ENCODE measurements at regions not wholly inside any gene's neighbourhood (a gene's known extent, or its start where the extent isn't known, plus 50 kb on each side); places are given as distances from the start of the nearest gene placed in this dataset.
"Not testable (repeated sequence)": the region's sequence is repeated elsewhere in the genome, so short reads cannot be mapped to it uniquely, and the experiment has no call there.

DNA sequence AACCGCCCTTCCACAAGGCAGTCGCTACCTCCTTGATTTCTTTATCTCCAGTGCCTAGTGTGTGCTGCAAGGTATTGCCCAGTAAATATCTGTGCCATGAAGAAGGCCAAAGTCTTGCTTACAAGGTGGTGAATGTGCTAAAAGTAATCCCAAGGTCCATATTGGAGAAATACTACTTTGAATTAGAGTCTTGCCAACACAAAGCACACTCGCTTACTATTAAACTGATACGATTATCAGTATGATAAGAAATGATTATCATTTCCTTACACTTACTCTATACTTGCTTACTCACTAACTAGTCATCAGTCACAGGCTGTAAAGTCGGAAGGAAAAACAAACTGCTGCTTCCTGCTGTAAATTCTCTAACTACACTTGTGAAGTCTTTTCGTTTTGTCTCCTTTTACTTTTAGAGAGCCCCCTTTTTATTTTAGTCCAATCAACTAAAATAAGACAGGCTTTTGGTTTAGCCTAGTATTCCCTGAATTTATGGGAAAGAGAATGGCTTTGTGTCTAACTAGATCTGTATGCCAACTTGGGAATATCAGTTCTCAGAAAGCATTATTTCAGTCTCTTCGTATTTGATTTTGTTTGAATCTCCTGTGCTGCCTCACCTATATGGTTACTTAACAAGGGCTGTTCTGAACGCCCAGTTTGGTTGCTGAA is 107.1 kb upstream of the TSC22D2 start:
- peak; percentile 62 for DNase-seq (ENCODE audit: low read depth)

DNA sequence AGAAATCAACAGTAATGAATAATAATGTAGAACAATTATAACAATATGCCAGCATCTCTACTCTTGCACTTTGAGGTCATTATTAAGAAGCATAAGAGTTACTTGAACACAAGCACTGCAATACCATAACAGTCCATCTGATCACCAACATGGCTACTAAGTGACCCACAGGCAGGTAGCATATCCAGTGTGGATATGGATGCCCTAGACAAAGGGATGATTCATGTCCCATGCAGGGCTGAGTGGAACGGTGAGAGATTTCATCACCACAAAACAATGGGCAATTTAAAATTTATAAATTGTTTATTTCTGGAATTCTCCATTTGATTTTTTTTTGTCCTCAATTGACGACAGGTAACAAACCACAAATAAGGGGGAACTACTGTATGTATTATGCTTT is 107.7 kb upstream of the TSC22D2 start:
- DNase-seq (ENCODE audit: low read depth): no peak

DNA sequence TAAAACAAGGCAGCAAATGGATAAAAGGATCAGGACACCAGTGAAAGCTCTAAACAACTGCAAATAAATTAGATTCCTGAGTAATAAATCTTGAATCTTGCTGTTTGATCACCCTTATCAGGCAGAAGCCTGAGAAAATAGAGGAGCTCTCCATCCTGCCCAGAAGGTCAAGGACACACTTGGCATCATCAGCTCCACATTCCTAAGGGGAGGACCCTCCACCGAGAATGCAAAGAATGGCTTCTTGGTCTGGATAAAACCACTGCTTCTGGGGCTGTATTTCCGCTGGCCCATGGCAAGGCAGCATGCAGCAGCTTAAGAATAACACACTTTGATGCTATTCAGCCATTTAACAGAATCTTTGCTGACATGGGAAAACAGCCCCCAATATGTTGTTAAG is 108.9 kb upstream of the TSC22D2 start:
- DNase-seq (ENCODE audit: low read depth): peak; percentile 39

DNA sequence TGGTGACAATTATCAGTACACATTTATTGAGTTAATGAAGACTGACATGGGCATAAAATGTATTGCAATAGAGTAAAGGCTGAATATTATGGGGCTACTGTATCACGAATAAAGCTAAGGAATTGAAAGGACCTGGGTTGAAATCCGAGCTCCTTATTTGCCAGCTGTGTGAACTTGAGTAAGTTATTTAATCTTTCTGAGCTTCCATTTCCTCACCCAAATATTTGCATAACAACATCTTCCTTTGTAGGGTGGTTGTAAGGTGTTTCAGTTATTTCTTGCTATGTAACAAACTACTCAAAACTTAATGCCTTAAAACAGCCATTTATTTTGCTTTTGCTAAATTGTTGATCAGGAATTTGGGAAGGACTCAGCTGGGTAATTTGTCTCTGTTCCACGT is 111.1 kb upstream of the TSC22D2 start:
- no peak for DNase-seq (ENCODE audit: low read depth)

DNA sequence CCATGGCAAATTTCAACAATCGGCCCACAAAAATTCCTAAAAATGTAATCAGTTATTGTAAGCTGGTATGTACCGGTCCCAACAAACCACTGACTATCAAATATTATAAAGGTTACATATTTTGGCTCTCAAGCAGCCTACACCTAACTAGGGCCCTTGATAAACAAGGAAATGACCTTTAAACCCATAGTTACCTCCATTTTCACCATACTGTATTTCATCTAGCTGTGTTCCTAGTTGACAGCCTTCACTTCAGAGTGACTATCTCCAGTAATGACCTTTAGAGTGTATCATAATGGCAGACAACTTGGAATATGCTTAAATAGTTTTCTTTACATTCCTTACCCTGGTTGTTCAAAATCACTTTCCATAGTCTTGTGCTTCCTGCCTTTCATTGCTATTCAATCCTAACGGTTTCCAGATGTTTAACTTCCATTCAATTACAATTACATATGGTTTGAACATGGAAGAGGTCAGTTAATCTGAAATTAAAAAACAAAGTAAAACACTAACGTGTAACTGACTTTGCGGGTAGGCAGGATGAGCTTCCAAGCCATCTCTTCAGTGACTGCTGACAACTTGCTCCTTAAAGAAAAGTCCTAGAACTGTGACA is 111.9 kb upstream of the TSC22D2 start:
- peak; percentile 38 for DNase-seq (ENCODE audit: low read depth)

DNA sequence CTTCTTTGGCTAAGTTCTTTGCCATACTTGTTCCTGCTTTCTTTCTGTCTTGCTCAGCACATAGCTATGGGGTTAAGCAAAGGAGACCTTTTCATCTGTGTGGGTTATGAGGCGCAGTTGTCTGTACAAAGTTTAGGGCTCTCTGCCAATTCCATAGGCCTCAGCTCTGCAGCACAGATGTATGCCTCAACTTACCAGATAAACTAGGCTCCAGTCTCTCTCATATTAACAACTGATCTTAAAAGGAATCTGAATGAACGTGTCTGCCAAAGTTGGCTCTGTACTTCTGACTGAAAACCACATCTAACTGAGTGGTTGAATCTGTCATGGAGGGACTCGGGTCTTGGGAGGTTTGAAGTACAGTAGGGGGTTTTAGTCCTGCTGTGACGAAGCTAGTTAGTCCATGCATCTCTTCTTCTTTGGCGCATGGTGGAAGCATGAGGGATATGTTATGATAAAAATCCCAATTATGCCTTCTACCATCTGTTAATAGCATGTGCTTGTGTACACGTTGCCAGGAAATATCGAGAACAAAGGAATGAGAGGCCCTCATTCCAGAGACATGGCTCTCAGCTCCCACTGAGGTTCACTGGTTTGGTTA is 114.6 kb upstream of the TSC22D2 start:
- DNase-seq (ENCODE audit: low read depth): peak; percentile 94

DNA sequence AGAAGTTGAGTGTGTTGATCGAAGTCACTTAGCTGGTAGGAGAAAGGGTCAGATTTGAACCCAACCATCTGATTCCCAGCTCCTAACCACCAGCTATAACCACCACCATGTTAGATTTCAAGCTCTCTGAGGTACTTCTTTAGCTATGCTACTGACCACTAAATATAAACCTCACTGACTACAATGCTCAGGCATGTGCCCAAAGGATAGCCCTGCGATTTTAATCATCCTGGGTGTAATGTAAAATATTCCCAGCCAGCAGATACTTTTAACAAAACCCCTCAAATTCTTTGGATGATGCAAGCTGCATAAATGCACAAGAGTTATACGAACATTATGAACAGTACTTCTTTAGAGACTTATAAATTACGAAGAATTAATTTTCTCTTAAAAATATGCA is 115.2 kb upstream of the TSC22D2 start:
- DNase-seq (ENCODE audit: low read depth): peak; percentile 95

DNA sequence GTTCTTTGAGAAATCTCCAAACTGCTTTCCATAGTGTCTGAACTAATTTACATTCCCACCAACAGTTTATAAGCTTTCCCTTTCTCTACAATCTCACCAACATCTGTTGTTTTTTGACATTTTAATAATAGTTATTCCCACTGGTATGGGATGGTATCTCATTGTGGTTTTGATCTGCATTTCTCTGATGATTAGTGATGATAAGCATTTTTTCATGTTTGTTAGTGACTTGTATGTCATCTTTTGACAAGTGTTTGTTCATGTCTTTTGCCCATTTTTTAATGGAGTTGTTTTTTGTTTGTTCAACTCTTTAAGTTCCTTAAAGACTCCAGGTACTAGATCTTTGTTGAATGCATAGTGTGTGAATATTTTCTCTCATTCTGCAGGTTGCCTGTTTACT is 116.6 kb upstream of the TSC22D2 start:
- peak; percentile 48 for DNase-seq (ENCODE audit: low read depth)

DNA sequence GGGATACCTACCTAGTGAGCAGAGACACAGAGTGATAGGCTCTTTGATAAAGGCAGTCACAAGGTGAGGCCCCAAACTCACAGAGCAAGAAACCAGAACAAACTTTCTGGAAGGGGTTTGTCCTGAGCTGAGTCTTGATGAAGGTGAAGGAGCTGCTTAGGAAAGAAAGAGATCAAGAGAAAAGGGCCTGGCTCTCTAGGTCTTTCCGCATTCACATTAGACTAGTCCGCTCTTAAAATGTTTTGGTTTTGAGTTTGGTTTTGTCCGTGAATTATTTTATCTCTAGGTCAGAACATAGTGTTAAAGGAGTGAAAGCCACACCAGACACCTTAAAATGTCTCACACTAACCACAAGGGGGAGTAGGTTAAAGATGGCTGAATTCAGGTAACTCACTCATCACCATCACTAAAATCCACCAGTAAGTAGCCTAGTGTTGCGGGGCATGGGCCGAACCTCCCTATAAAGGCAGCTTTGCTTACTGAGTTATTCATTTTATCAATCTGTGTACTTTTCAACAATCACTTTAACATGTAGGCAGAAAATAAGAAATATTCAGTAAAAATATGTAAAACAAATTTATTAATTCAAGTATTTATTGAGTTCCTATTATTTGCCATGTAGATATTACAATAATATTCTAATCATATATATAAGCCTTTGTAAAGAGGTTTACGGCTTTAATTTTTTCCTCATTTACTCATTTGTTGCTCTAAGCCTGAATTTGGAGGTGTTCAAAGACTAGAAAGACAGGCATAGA is 121.5 kb upstream of the TSC22D2 start:
- peak; percentile 55 for DNase-seq (ENCODE audit: low read depth)

DNA sequence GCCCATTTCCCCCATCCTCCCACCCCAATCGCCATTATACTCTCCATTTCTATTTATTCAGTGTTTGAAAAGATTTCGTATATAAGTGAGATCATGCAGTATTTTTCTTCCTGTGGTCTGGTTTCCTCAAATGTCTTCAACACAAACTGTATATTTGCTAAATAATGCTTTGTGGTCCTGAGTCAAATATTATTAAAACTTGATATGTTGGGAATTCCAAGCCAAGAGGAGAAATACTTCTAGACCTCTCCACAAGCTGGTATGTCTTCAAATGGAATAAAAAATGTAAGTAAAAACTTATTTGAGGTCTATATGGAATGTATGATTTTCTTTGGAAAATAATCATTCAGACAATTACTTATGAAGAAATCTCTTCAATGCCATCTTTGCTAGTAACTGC is 122.5 kb upstream of the TSC22D2 start:
- DNase-seq (ENCODE audit: low read depth): no peak

DNA sequence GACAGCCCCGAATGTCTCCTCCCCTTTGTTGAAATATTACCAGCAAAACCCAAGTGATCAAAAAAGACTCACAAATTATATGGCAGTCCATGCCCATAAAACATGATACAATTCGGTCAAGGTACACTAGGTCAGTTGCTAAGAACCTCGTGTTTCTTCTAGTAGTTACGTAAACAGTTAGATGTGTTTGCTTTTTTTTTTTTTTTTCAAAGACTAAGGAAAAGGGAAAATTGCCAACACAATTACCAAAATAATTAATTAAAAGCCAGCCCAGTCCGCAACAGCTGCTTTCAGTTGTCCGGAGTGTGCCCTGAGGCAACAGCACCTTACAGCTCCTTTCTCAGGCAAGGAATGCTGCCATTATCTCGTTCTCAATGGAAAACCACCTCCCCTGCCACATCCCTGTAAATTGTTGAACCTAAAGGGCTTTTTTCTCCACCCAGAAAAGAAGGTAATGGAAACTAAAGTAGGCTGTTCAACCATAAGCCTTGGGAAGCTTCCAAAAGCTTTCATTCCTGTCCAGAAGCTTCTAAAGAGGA is 129.2 kb upstream of the TSC22D2 start:
- peak; percentile 35 for DNase-seq (ENCODE audit: low read depth)

DNA sequence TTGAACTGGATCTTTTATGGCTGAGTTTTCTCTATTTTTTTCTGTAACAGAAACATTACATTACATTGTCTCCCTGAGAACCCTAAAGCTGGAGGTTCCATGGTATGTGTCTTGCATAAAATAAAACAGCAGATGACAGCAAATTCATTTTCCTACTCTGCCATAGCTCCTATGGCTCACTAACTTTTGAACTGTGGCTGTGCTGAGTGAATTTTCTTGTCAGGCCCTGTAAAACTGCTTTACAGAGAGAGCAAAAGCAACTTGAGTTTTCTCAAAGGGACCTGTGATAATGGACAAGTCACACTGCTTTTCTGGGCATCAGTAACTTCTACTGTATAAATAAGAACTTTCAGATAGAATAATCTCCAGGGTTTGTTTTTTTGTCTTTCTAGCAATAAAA is 129.9 kb upstream of the TSC22D2 start:
- DNase-seq (ENCODE audit: low read depth): no peak

DNA sequence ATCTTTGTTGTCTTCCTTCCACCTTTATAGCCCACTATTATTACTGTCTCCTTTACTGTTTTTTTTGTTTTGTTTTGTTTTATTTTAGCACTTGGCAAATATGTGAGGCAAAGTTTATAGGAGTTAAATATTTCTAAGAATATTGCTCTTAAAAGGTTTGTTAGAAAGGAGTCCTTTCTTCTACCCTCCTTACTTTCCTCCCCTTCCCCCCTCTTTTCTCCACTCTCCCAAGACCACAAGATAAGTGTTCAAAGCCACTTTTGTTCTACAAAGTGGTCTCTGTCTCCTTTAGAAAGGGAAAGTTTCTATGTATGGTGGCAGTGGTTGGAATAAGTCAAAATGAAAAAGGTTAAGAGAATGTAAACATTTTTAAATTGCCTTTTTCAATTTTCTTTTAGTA is 130.7 kb upstream of the TSC22D2 start:
- DNase-seq (ENCODE audit: low read depth): no peak

DNA sequence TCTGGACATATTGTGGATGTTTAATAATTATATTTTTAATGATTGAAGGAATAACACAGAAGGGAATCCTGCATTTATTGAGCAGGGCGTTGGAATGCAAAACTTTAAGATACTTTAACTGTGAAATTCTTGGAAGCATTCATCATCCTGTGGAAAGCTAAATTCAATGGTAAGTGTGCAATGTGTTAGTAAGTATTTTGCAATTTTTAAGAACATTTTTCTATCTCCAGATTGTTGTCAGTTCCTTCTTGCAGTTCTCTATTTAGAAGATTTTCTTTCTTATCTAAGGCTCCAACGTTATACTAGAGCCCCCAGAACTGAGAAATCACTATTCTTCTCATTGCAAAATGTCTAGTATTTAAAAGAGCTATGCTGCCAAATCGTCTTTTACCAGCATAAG is 132.2 kb upstream of the TSC22D2 start:
- DNase-seq (ENCODE audit: low read depth): peak; percentile 68

DNA sequence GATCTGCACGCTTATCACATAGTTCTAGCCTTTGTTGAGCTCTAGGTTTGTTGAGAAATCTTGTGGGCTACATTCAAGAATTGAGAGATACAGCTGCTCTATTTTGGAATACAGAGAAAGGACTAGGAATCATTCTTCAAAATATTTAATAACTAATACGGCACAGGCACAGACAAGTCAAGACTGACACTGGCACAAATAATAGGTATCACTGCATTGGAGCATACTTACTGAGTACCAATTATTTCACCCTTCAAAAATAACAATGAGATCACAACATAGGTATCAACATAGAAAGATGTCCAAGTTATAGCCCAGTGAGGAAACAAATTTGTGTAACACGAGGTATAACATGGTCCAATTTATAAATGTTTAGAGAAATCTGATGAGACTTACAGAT is 133.7 kb upstream of the TSC22D2 start:
- no peak for DNase-seq (ENCODE audit: low read depth)

DNA sequence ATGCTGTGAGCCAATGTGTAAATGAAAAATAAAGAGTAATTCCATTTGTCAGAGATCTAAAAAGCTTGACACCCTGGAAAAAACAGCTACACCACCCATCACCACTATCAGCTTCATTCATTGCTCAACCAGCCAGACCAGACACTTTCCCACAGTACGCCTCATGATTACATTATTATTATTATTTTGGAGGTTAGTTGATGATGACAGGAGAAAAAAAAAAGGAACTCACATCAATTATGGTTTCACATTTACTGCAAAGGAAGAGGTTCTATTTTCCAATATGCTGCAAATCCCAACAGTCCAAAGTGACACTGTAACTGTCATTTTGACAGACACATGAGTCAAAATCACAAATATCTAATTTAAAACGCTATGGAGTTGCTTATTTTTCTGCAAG is 134.7 kb upstream of the TSC22D2 start:
- no peak for DNase-seq (ENCODE audit: low read depth)

DNA sequence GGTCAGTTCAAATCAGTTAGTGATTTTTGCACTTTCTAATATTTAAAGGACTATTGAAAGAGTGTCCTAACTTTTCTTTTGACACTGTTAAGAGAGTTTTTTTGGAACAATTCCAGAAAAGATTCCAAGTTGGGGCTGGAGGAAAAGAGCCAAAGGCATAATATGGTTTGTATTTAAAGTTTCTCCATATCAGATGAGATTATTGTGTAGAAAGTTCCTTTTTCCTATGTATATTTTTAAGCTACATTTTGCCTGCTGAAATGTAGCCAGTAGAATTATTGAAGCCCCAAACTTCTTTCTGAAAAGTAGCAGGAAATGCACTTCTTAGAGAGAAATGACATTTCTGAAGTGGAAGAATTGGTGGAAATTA is 136.5 kb upstream of the TSC22D2 start:
- no peak for DNase-seq (ENCODE audit: low read depth)

DNA sequence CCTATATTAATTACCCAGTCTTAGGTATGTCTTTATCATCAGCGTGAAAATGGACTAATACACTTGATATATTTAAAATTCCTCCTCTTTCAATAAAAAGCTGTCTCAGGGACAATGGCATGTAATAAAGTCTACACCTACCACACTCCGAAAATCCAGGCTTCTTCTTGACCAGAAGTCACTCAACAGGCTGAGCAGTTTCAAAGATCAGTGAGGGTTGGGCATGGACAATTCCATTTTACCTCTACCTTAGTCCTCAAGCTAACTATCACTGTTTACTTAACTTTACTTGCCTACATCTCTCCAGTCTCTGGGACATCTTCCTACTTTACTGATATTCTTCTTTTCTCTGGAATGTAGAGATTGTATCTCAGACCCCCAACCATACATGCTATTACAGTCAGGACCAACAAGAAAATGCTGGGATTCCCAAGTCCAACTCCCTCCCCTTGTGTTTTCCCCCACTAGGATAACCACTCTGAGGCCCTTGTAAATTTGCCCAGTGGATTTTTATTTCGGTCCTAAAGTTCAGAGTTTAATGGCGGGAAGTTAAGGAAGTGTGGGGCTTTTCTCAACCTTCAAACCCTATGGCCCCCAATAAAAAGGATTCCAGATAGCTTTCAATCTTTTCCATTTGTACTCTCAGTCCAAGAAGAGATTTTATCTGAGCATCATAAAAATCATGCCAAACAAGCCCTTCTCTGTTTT is 137.1 kb upstream of the TSC22D2 start:
- no peak for DNase-seq (ENCODE audit: low read depth)

DNA sequence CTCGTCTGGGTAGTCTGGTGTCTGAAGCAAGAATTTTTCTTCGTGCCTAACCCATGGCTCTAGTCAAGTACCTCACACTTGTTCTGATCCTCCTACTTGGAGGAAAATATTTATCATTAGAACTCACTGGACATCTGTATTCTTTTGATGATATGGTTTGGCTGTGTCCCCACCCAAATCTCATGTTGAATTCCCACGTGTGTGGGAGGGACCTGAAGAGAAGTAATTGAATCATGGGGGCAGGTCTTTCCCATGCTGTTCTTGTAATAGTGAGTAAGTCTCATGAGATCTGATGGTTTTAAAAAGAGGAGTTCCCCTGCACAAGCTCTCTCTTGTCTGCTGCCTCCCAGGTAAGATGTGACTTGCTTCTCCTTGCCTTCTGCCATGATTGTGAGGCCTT is 137.7 kb upstream of the TSC22D2 start:
- not testable (repeated sequence) for DNase-seq (ENCODE audit: low read depth)

DNA sequence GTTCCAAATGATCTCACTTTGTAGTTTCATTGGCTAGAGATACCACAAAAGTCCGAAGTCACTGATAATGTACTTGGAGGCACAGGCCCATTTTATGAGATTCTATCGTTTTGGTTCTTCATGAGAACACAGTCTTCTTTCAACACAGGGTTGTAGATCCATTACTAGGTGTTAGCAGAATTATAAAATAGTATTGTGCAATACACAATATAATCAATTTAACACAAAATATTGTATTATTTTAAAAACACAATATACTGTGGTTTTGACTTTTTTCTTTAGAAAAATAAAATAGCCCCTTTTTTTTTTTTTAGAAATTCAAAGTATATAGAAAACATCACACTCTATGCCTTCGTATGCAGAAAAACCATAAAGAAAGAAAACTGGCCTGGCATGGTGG is 138.6 kb upstream of the TSC22D2 start:
- no peak for DNase-seq (ENCODE audit: low read depth)

DNA sequence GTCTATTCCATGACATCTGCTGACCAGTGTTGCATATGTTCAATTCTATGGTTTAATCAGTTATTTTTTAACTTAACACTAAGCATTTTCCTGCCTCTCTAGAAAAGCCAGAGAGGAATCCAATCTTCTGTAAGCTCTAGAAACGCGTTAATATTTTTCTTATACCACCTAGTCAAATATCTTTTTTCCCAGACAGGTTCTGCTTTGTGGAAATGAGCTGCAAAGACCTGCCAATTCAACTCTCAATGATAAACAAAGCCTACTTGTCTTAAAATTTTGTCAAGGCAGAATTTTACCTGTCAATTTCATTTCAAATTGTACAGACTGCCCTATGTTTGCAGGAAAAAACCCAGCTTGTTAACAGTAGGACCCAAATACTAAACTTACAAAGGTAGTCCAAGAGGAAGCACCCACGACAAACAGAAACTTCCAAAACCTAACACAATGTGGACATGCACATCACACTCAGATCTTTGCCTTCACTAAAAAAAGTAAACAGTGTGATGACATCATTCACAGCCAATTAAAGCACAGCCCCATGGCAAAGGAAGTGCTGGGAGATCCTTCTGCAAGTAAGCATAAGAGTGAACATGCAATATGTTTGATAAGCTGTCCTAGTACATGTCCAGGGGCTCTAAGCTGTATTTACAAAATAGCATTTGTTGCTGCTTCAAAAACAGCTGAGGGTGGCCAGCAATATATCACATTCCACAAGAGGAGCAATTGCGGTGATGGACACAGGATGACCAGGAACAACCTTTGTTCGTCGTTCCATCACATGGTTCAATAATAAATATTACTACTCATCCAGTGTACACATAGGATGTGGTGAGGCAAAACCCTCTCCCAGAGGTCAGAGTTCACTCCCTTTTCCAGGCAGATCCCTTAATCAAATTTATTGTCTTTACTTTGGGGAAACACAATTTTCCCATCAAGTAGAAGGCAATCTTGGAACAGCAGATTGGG is 139.4 kb upstream of the TSC22D2 start:
- peak; percentile 64 for DNase-seq (ENCODE audit: low read depth)
